ENCODE measurements at regions not wholly inside any gene's neighbourhood (a gene's known extent, or its start where the extent isn't known, plus 50 kb on each side); places are given as distances from the start of the nearest gene placed in this dataset.

DNA sequence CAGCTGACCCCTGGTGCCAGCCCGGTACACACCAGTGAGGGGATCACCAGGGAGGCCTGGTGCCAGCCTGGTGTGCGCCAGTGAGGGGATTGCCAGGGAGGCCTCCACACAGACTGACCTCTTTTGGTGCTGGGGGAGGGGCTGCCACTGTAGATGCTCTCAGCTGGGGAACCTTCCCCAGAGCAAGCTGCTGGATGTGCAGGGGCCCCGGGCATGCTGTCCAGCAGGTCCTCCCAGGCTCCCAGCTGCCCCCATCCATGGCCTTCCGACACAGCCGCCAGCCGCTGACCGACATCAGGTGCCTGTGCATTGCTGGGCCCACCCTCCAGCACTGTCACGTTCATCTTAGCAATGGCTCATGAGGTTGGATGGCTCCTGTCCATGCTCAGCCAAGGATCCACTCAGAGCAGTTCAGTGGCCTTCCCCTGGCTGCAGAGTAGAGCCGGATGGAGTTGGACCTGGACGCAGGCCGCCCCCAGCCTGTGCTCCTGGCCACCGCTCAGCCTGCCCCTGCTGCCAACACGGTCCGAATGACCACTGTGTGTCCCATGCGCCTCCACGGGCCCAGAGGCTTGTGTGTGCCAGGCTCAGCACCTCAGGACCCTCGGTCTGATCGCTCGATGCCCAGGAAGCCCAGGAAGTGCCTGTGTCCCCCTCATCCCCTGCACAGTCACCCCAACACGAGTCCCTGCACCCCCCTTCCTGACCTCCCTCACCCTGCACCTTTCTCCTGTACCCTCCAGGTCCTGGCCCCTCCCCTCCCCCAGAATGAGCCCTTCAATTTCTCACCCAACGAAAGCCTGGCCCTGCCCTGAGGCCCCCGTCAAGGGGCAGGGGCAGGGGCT, 95.7 kb downstream of the YTHDF1 start:
- TF ChIP-seq, protein P1, sequence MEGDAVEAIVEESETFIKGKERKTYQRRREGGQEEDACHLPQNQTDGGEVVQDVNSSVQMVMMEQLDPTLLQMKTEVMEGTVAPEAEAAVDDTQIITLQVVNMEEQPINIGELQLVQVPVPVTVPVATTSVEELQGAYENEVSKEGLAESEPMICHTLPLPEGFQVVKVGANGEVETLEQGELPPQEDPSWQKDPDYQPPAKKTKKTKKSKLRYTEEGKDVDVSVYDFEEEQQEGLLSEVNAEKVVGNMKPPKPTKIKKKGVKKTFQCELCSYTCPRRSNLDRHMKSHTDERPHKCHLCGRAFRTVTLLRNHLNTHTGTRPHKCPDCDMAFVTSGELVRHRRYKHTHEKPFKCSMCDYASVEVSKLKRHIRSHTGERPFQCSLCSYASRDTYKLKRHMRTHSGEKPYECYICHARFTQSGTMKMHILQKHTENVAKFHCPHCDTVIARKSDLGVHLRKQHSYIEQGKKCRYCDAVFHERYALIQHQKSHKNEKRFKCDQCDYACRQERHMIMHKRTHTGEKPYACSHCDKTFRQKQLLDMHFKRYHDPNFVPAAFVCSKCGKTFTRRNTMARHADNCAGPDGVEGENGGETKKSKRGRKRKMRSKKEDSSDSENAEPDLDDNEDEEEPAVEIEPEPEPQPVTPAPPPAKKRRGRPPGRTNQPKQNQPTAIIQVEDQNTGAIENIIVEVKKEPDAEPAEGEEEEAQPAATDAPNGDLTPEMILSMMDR (IDR thresholded peaks at IDR 0.05; ENCODE audit: low read depth, low read length) = no peak
- DNase-seq (ENCODE audit: low read depth in 2 of 2) = no peak
- H3K4me3 ChIP-seq (replicated peaks in 1 of 2; ENCODE audit: low read depth in 2 of 2, low read length in 2 of 2) = no peak overlapping the region

DNA sequence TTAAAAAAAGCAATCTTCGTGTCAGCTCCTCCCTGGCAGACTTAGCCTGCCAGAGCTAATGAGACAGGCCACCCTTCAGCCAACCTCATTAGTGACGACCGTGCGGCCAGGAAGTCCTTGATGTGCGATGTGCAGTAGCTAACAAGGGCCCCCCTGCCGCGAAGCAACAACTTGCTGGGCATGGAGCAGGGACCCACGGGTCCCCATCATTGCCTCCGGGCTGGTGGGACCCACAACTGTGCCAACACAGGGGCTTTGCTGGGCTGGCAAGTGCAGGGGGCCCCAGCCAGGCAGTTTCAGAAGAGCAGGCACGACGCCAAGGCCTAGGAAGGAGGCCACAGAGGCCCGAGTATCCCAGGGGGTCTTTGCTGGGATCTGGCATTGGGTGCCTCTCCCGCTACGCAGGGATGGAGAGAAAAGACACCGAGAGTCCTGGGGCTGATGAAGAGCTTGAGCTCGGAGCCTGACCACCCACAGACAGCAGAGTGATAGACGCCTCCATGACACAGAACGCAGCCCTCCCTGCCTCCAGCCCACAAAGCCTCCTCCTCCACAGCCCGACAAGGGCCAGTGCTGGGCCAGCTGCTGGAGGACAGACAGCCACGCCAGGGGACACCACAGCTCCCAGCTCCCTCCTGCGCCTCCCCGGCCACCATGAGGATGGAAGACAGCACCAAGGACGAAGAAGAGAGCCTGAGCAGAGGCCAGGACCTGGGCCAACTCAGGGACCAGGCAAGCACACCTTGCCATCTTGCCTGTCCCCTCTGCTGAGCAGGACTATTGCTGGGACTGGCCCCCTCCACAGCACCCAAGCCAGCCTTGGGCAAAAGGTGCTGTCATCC, 96.6 kb downstream of the YTHDF1 start:
- no peak overlapping the region for H3K4me3 ChIP-seq (replicated peaks in 1 of 2; ENCODE audit: low read depth in 2 of 2, low read length in 2 of 2)
- DNase-seq (ENCODE audit: low read depth in 2 of 2) = no peak
- TF ChIP-seq, protein P1 (IDR thresholded peaks at IDR 0.05; ENCODE audit: low read depth, low read length) = no peak

DNA sequence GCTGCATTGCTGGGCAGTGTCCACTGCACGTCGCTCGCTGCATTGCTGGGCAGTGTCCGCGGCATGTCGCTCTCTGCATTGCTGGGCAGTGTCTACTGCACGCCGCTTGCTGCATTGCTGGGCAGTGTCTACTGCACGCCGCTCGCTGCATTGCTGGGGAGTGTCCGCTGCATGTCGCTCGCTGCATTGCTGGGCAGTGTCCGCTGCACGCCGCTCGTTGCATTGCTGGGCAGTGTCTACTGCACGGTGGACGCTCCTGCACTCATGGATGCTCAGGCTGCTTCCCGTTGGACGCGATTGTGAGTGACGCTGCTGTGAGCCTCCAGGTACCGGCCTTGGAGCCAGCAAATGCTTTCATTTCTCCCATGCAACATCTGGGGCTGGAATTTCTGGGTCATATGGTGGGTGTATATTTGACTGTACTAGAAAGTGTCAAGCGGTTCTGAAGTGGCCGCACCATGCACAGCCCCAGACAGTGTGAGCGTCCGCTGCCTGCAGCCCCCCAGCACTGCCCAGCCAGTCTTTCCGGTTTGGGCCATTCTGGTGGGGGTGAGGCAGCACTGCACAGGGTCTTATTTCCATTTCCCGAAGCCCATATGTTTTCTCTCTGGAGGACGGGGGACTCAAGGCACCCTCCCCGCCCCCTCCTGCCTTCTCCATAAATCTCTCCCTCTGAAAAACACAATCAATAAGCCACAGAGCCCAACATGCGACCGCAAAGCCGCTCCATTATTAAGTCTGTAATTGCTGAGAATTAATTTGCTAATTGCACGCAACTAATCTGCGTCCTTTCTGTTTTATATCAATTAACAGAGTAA, 97.4 kb downstream of the YTHDF1 start:
- DNase-seq (ENCODE audit: low read depth in 2 of 2) = no peak
- TF ChIP-seq, protein P1 (IDR thresholded peaks at IDR 0.05; ENCODE audit: low read depth, low read length) = no peak
- H3K4me3 ChIP-seq (replicated peaks in 1 of 2; ENCODE audit: low read depth in 2 of 2, low read length in 2 of 2) = no peak overlapping the region

DNA sequence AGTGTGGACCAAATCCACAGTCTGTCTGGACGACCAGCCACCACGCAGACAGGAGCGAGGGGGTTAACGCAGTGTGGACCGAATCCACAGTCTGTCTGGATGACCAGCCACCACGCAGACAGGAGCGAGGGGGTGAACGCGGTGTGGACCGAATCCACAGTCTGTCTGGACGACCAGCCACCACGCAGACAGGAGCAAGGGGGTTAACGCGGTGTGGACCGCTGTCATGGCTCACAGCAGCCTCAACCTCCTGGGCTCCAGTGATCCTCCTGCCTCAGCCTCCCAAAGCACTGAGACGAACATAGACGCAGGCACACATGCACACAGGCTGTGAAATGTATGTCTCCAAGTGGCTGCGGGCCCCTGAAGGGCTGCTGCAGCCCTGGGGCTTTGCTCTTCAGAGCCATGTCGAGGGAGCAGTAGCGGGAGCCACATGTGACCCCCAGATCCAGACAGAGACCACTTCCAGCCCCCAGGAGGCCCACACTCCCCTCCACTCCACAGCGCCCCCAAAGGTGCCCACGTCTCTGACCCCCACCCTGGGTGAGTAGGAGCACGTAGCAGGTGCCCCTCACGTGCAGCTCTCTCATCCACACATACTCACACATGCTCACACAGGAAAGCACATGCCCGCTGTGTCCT, 98.1 kb downstream of the YTHDF1 start:
- TF ChIP-seq, protein P1 (IDR thresholded peaks at IDR 0.05; ENCODE audit: low read depth, low read length) = no peak
- no peak for DNase-seq (ENCODE audit: low read depth in 2 of 2)
- H3K4me3 ChIP-seq (replicated peaks in 1 of 2; ENCODE audit: low read depth in 2 of 2, low read length in 2 of 2) = no peak overlapping the region

DNA sequence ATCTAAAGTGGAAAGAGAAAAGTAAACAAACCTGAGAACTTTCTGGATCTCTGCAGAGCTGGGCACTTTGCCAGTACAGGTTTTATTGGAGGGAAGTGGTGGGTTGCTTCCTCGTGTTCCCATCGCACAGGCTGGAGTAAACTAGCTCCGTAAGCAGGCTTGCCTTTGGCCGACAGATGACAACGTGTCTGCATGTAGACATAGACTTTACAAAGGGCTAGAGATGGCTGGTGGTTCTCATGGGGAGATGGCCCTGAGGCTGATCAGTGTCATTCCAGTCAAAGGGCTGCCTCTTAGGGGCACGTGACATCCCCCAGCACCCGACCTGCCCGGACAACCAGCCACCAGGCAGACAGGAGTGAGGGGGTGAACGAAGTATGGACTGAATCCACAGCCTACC, 98.8 kb downstream of the YTHDF1 start:
- H3K4me3 ChIP-seq (replicated peaks in 1 of 2; ENCODE audit: low read depth in 2 of 2, low read length in 2 of 2) = no peak overlapping the region
- TF ChIP-seq, protein P1 (IDR thresholded peaks at IDR 0.05; ENCODE audit: low read depth, low read length) = no peak
- no peak for DNase-seq (ENCODE audit: low read depth in 2 of 2)

Data from cardiac fibroblast (primary cell).